B cell (primary cell): ENCODE measurements at regions not wholly inside any gene's neighbourhood (a gene's known extent, or its start where the extent isn't known, plus 50 kb on each side); places are given as distances from the start of the nearest gene placed in this dataset.

Source experiments
- ATAC-seq: fragments of 200-7000 bp; cut with Tn5 transposase; one replicate; pipeline ENCODE4 v1.10.0; 2021; ENCODE audit warnings: low read depth, mild to moderate bottlenecking, moderate number of reproducible peaks, moderate library complexity
- CTCF ChIA-PET: fragments of 350-600 bp; sonication (Branson Sonifier 250); formaldehyde crosslinking; loops from one replicate; lab custom pipeline; 2021; ENCODE audit warnings: antibody characterized with exemption, inconsistent platforms; lab: Charles Lee
- POLR2A ChIA-PET: fragments of 350-600 bp; sonication (Branson Sonifier 250); formaldehyde crosslinking; loops from one replicate; lab custom pipeline; 2021; ENCODE audit warnings: antibody characterized with exemption; lab: Charles Lee
- DNase-seq: peaks from one replicate; pipeline ENCODE4 v3.0.0; 2013
- H2AFZ ChIP-seq: 2 replicates; pipeline ENCODE4 v1.6.1; 2012; ENCODE audit warnings: mild to moderate bottlenecking, low read depth, low read length; ENCODE audit not compliant: insufficient read depth, poor library complexity, severe bottlenecking
- H3K27ac ChIP-seq, 2 donors: 1 replicate in 1 of 2; 2 replicates in 1 of 2; pipeline ENCODE4 v1.5.1; 2012 to 2013; ENCODE audit warnings: low read length in 2 of 2, mild to moderate bottlenecking in 2 of 2, moderate library complexity in 1 of 2
- H3K27me3 ChIP-seq, 4 experiments: fragments of 200-600 bp in 1 of 4; sonication (generic) in 1 of 4; replicated peaks in 1 of 4; 1 replicate in 2 of 4; 2 replicates in 2 of 4; pipeline versions ENCODE4 v1.6.1 to v1.7.0; 2013 to 2016; ENCODE audit warnings: low read length in 3 of 4, mild to moderate bottlenecking in 2 of 4, mixed read lengths in 1 of 4, moderate library complexity in 1 of 4; ENCODE audit not compliant: insufficient read depth in 4 of 4, control insufficient read depth in 3 of 4; ENCODE audit errors: control extremely low read depth in 1 of 4
- H3K36me3 ChIP-seq, 2 experiments: replicated peaks in 1 of 2; 1 replicate in 1 of 2; 2 replicates in 1 of 2; pipeline versions ENCODE4 v1.6.1 to v1.7.1; 2013; ENCODE audit warnings: low read length in 1 of 2; ENCODE audit not compliant: insufficient read depth in 2 of 2, control insufficient read depth in 1 of 2; ENCODE audit errors: control extremely low read depth in 1 of 2, extremely low read depth in 1 of 2
- H3K4me1 ChIP-seq, 2 donors: fragments of 200-600 bp in 1 of 2; sonication (generic) in 1 of 2; 1 replicate in 1 of 2; 2 replicates in 1 of 2; pipeline versions ENCODE4 v1.5.1 to v1.6.1; 2013 to 2017; ENCODE audit warnings: low read length in 2 of 2; ENCODE audit not compliant: control insufficient read depth in 2 of 2, insufficient read depth in 2 of 2
- H3K4me2 ChIP-seq: replicated peaks from 2 replicates; pipeline ENCODE3; 2012; ENCODE audit warnings: mild to moderate bottlenecking, low read depth, low read length; ENCODE audit not compliant: poor library complexity, severe bottlenecking
- H3K4me3 ChIP-seq, 5 experiments: fragments of 200-600 bp in 1 of 5; sonication (generic) in 1 of 5; 1 replicate in 3 of 5; 2 replicates in 2 of 5; pipeline versions ENCODE4 v1.5.1 to v1.7.0; 2011 to 2016; ENCODE audit warnings: low read length in 4 of 5, mild to moderate bottlenecking in 4 of 5, low read depth in 2 of 5, control low read depth in 1 of 5, moderate library complexity in 1 of 5; ENCODE audit not compliant: insufficient read depth in 1 of 5; ENCODE audit errors: control extremely low read depth in 1 of 5, extremely low read depth in 1 of 5
- H3K79me2 ChIP-seq: fragments of 200-600 bp; sonication (generic); one replicate; pipeline ENCODE4 v1.6.0; 2016; ENCODE audit warnings: low read length; ENCODE audit not compliant: control insufficient read depth, insufficient read depth
- H3K9ac ChIP-seq: fragments of 200-600 bp; sonication (generic); 2 replicates; pipeline ENCODE4 v1.6.1; 2017; ENCODE audit warnings: mild to moderate bottlenecking, low read length, moderate library complexity
- H3K9me3 ChIP-seq, 3 donors: one replicate each; pipeline versions ENCODE4 v1.6.1 to v1.7.1; 2013; ENCODE audit warnings: low read length in 2 of 3; ENCODE audit not compliant: control insufficient read depth in 2 of 3, insufficient read depth in 1 of 3; ENCODE audit errors: control extremely low read depth in 1 of 3
- H4K20me1 ChIP-seq: 2 replicates; pipeline ENCODE4 v1.6.0; 2012; ENCODE audit warnings: mild to moderate bottlenecking, low read length; ENCODE audit not compliant: insufficient read depth, control insufficient read depth, poor library complexity, severe bottlenecking
- H3K27ac Mint-ChIP-seq: one replicate; pipeline ENCODE4 v1.8.0; 2021; ENCODE audit warnings: mixed read lengths
- H3K27me3 Mint-ChIP-seq: one replicate; pipeline ENCODE4 v1.8.0; 2021; ENCODE audit warnings: mixed read lengths
- H3K4me1 Mint-ChIP-seq: one replicate; pipeline ENCODE4 v1.8.0; 2021; ENCODE audit warnings: mixed read lengths
- H3K4me3 Mint-ChIP-seq: one replicate; pipeline ENCODE4 v1.8.0; 2021; ENCODE audit warnings: mixed read lengths
- H3K9me3 Mint-ChIP-seq: one replicate; pipeline ENCODE4 v1.8.0; 2022; ENCODE audit warnings: mixed read lengths; ENCODE audit not compliant: insufficient read depth
- CTCF ChIP-seq: fragments of 200-600 bp; IDR thresholded peaks from one replicate; pipeline ENCODE4 v1.8.0; 2022; ENCODE audit warnings: antibody characterized with exemption, mild to moderate bottlenecking
- EZH2 ChIP-seq: IDR thresholded peaks from 2 replicates; pipeline ENCODE4 v1.6.1; 2012; ENCODE audit warnings: borderline replicate concordance, low read depth, mild to moderate bottlenecking, moderate library complexity, low read length; ENCODE audit not compliant: insufficient read depth, poor library complexity, severe bottlenecking
- WGBS: methylation state at CpG from one replicate; pipeline ENCODE4 v1.1.5; 2013; ENCODE audit warnings: missing lambda C conversion rate; ENCODE audit not compliant: insufficient coverage; 5-methylcytosine and 5-hydroxymethylcytosine counted together
- intact Hi-C: fragments of 100-400 bp; cut with micrococcal nuclease; formaldehyde crosslinking; loops from one replicate; pipeline ENCODE4 v1.10.0; 2022

GRCh38 chr14:54170301-54170700, 213.7 kb upstream of the BMP4 start:
- H4K20me1 ChIP-seq = no peaks in the 10 kb centered on the region
- POLR2A ChIA-PET = no interaction called here
- H3K27me3 ChIP-seq = no peaks in the 10 kb centered on the region
- DNase-seq (no peak), ATAC-seq (no peak)
- CTCF ChIA-PET = interaction anchor here (1.3 to 10.1 kb wide), 2 partner anchors 11 to 631 kb away, joined by 3 to 98 read pairs; no protein-coding TSS in a partner anchor
- no peak overlapping the region for H3K27ac Mint-ChIP-seq
- no peaks in the 10 kb centered on the region for H3K36me3 ChIP-seq
- no peak overlapping the region for H3K4me2 ChIP-seq
- TF ChIP-seq EZH2 (no peak), CTCF (no peak)
- peaks cover 2% of the 10 kb centered on the region for H3K27me3 Mint-ChIP-seq
- no peaks in the 10 kb centered on the region for H3K9me3 ChIP-seq
- H3K9me3 Mint-ChIP-seq = no peaks in the 10 kb centered on the region
- no peaks in the 10 kb centered on the region for H3K79me2 ChIP-seq
- no peaks in the 10 kb centered on the region for H3K4me1 ChIP-seq
- intact Hi-C loops = no loop called here
- no peak overlapping the region for H3K4me3 Mint-ChIP-seq
- no peaks in the 10 kb centered on the region for H3K4me1 Mint-ChIP-seq
- H3K9ac ChIP-seq = no peak overlapping the region
- H3K4me3 ChIP-seq = no peak overlapping the region
- H2AFZ ChIP-seq = no peak overlapping the region
- no peak overlapping the region for H3K27ac ChIP-seq

- Mint-ChIP-seq H3K27ac (no peak overlapping the region), H3K4me1 (no peaks in the 10 kb centered on the region), H3K27me3 (peaks cover 3% of the 10 kb centered on the region), H3K9me3 (no peaks in the 10 kb centered on the region), H3K4me3 (no peak overlapping the region)
- no peak overlapping the region for H3K9ac ChIP-seq
- intact Hi-C loops = no loop called here
- no peaks in the 10 kb centered on the region for H3K9me3 ChIP-seq
- no peak overlapping the region for H2AFZ ChIP-seq
- no peak overlapping the region for H3K4me3 ChIP-seq
- TF ChIP-seq EZH2 (no peak), CTCF (no peak)
- no peak for ATAC-seq
- H3K27ac ChIP-seq = no peak overlapping the region
- no peaks in the 10 kb centered on the region for H3K79me2 ChIP-seq
- CTCF ChIA-PET = interaction anchor here (10.1 kb wide), 1 partner anchor 633 kb away, joined by 98 read pairs; no protein-coding TSS in a partner anchor
- no peaks in the 10 kb centered on the region for H3K36me3 ChIP-seq
- H3K4me1 ChIP-seq = no peaks in the 10 kb centered on the region
- WGBS = 83% methylated on average over 1 of the region's 3 CpGs
- DNase-seq = no peak
- H4K20me1 ChIP-seq = no peaks in the 10 kb centered on the region
- H3K4me2 ChIP-seq = no peak overlapping the region
- POLR2A ChIA-PET = interaction anchor here (0.5 kb wide), 1 partner anchor 321 kb away, joined by 5 read pairs; no protein-coding TSS in a partner anchor
- peaks cover 0 to 5% (median 0%) of the 10 kb centered on the region in 4 experiments for H3K27me3 ChIP-seq
These were observed 215.5 kb upstream of the BMP4 start for GRCh38 chr14:54172114-54172513.
